ENCODE measurements at regions not wholly inside any gene's neighbourhood (a gene's known extent, or its start where the extent isn't known, plus 50 kb on each side); places are given as distances from the start of the nearest gene placed in this dataset.

DNA sequence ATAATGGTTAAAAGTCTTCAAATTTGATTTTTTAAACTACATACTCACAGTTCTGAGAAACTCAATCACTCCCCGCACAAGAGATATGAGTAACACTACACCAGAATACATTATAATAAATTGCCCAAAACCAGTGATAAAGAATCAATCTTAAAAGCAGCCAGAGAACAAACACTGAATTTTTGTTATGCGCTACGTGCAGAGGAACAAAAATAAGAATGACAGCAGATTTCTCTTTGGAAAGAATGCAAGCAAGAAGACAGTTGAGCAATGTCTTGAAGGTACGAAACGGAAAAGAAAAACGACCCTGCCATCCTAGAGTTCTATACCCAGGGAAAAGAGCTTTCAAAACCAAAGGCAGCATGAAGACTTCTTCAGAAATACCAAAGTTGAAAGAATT lies 216.7 kb downstream of the TTLL2 start:
- ATAC-seq = no peak
- TF ChIP-seq RARB (CRISPR knock-in tag; IDR thresholded peaks at IDR 0.05) = no peak
- no peak for TF ChIP-seq ZFP3 (CRISPR knock-in tag; IDR thresholded peaks at IDR 0.05)
- no peak for TF ChIP-seq ZNF70 (CRISPR knock-in tag; IDR thresholded peaks at IDR 0.05)
- TF ChIP-seq, protein P1, sequence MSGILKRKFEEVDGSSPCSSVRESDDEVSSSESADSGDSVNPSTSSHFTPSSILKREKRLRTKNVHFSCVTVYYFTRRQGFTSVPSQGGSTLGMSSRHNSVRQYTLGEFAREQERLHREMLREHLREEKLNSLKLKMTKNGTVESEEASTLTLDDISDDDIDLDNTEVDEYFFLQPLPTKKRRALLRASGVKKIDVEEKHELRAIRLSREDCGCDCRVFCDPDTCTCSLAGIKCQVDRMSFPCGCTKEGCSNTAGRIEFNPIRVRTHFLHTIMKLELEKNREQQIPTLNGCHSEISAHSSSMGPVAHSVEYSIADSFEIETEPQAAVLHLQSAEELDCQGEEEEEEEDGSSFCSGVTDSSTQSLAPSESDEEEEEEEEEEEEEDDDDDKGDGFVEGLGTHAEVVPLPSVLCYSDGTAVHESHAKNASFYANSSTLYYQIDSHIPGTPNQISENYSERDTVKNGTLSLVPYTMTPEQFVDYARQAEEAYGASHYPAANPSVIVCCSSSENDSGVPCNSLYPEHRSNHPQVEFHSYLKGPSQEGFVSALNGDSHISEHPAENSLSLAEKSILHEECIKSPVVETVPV (CRISPR knock-in tag; IDR thresholded peaks at IDR 0.05) = no peak
- TF ChIP-seq PPARA (CRISPR knock-in tag; IDR thresholded peaks at IDR 0.05; ENCODE audit: borderline replicate concordance) = no peak
- TF ChIP-seq, protein P2, sequence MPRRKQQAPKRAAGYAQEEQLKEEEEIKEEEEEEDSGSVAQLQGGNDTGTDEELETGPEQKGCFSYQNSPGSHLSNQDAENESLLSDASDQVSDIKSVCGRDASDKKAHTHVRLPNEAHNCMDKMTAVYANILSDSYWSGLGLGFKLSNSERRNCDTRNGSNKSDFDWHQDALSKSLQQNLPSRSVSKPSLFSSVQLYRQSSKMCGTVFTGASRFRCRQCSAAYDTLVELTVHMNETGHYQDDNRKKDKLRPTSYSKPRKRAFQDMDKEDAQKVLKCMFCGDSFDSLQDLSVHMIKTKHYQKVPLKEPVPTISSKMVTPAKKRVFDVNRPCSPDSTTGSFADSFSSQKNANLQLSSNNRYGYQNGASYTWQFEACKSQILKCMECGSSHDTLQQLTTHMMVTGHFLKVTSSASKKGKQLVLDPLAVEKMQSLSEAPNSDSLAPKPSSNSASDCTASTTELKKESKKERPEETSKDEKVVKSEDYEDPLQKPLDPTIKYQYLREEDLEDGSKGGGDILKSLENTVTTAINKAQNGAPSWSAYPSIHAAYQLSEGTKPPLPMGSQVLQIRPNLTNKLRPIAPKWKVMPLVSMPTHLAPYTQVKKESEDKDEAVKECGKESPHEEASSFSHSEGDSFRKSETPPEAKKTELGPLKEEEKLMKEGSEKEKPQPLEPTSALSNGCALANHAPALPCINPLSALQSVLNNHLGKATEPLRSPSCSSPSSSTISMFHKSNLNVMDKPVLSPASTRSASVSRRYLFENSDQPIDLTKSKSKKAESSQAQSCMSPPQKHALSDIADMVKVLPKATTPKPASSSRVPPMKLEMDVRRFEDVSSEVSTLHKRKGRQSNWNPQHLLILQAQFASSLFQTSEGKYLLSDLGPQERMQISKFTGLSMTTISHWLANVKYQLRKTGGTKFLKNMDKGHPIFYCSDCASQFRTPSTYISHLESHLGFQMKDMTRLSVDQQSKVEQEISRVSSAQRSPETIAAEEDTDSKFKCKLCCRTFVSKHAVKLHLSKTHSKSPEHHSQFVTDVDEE (CRISPR knock-in tag; IDR thresholded peaks at IDR 0.05) = no peak
- TF ChIP-seq TCF4 (CRISPR knock-in tag; IDR thresholded peaks at IDR 0.05; ENCODE audit: borderline replicate concordance) = no peak
- no peak for TF ChIP-seq ESRRG (CRISPR knock-in tag; IDR thresholded peaks at IDR 0.05)
- TF ChIP-seq ZNF8 (CRISPR knock-in tag; IDR thresholded peaks at IDR 0.05) = no peak
- no peak for TF ChIP-seq ZNF565 (CRISPR knock-in tag; conservative IDR thresholded peaks at IDR 0.05; ENCODE audit: low read depth)
- TF ChIP-seq, protein P3, sequence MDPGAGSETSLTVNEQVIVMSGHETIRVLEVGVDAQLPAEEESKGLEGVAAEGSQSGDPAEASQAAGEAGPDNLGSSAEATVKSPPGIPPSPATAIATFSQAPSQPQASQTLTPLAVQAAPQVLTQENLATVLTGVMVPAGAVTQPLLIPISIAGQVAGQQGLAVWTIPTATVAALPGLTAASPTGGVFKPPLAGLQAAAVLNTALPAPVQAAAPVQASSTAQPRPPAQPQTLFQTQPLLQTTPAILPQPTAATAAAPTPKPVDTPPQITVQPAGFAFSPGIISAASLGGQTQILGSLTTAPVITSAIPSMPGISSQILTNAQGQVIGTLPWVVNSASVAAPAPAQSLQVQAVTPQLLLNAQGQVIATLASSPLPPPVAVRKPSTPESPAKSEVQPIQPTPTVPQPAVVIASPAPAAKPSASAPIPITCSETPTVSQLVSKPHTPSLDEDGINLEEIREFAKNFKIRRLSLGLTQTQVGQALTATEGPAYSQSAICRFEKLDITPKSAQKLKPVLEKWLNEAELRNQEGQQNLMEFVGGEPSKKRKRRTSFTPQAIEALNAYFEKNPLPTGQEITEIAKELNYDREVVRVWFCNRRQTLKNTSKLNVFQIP (CRISPR knock-in tag; IDR thresholded peaks at IDR 0.05; ENCODE audit: borderline replicate concordance, low read depth) = no peak
- no peak for TF ChIP-seq OSR1 (CRISPR knock-in tag; IDR thresholded peaks at IDR 0.05)

DNA sequence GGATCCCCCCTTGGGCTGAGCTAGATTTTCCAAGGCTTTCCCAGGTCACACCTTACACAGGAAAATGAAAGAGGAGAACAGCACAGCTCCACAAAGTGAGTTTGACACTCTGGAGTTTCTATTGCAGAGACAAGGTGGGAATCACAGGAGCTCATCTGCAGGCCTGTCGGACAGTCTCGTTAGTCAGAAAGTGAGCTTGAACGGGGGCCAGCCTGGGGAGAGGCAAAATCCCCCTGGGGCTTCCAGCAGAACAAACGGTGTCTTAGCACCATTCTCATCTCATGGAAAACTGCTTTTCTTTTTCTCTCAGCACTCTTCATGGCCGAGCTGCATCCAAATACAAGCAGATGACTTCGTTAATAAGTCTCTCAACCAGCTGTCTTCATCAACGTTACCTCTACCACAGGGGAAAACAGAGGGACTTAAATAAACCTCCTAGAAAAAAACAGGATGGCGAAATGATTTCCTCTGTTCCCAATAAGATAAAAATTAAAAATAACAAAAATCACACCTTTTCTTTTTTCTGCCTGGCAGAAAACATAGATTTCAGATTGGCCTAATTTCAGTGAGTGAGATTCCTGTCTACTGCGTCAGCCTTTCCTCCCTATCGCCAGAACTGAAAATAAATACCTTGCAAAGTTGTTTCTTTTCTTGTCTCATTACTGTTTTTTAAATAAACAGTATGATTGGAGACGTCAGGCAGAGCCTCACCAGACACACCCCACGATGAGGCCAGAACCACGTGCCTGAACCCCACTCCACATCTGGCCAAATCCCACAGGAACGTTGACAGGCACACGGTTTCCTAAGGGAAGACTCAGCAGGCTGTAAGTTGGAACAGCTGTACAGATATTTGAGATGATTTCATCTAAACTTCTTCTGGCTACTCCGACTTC lies 219.0 kb downstream of the TTLL2 start:
- TF ChIP-seq, protein P4, sequence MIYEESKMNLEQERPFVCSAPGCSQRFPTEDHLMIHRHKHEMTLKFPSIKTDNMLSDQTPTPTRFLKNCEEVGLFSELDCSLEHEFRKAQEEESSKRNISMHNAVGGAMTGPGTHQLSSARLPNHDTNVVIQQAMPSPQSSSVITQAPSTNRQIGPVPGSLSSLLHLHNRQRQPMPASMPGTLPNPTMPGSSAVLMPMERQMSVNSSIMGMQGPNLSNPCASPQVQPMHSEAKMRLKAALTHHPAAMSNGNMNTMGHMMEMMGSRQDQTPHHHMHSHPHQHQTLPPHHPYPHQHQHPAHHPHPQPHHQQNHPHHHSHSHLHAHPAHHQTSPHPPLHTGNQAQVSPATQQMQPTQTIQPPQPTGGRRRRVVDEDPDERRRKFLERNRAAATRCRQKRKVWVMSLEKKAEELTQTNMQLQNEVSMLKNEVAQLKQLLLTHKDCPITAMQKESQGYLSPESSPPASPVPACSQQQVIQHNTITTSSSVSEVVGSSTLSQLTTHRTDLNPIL (CRISPR knock-in tag; IDR thresholded peaks at IDR 0.05; ENCODE audit: low read depth) = no peak
- no peak for TF ChIP-seq ESRRG (CRISPR knock-in tag; IDR thresholded peaks at IDR 0.05)
- TF ChIP-seq, protein P2 (CRISPR knock-in tag; IDR thresholded peaks at IDR 0.05) = no peak
- TF ChIP-seq ZC3H10 (CRISPR knock-in tag; IDR thresholded peaks at IDR 0.05) = no peak
- no peak for TF ChIP-seq ISL1 (CRISPR knock-in tag; IDR thresholded peaks at IDR 0.05)
- TF ChIP-seq ZNF70 (CRISPR knock-in tag; IDR thresholded peaks at IDR 0.05) = no peak
- TF ChIP-seq, protein P1 (CRISPR knock-in tag; IDR thresholded peaks at IDR 0.05) = no peak
- TF ChIP-seq ARNTL (CRISPR knock-in tag; IDR thresholded peaks at IDR 0.05; ENCODE audit: borderline replicate concordance, low read depth) = no peak
- no peak for TF ChIP-seq GLIS3 (CRISPR knock-in tag; IDR thresholded peaks at IDR 0.05)
- no peak for TF ChIP-seq CSDC2 (CRISPR knock-in tag; IDR thresholded peaks at IDR 0.05)
- no peak for TF ChIP-seq RARB (CRISPR knock-in tag; IDR thresholded peaks at IDR 0.05)
- TF ChIP-seq ZNF565 (CRISPR knock-in tag; conservative IDR thresholded peaks at IDR 0.05; ENCODE audit: low read depth) = no peak
- TF ChIP-seq ZFP30 (CRISPR knock-in tag; IDR thresholded peaks at IDR 0.05) = no peak
- TF ChIP-seq OSR1 (CRISPR knock-in tag; IDR thresholded peaks at IDR 0.05) = no peak
- TF ChIP-seq ZFP3 (CRISPR knock-in tag; IDR thresholded peaks at IDR 0.05) = no peak
- TF ChIP-seq, protein P3 (CRISPR knock-in tag; IDR thresholded peaks at IDR 0.05; ENCODE audit: borderline replicate concordance, low read depth) = no peak
- TF ChIP-seq ZNF8 (CRISPR knock-in tag; IDR thresholded peaks at IDR 0.05) = no peak
- no peak for TF ChIP-seq BACH2 (CRISPR knock-in tag; IDR thresholded peaks at IDR 0.05; ENCODE audit: borderline replicate concordance)
- no peak for ATAC-seq

Data from SK-N-SH treated with all-trans-retinoic acid at 6 μM for 48 hours (cell line).